Mucosa of descending colon (tissue), 3 donors: ENCODE measurements at regions not wholly inside any gene's neighbourhood (a gene's known extent, or its start where the extent isn't known, plus 50 kb on each side); places are given as distances from the start of the nearest gene placed in this dataset.
"Not testable (repeated sequence)": the region's sequence is repeated elsewhere in the genome, so short reads cannot be mapped to it uniquely, and the experiment has no call there.

Experiments
- ATAC-seq: fragments of 200-7000 bp; cut with Tn5 transposase; one replicate; pipeline ENCODE4 v1.9.1; 2020; ENCODE audit warnings: mild to moderate bottlenecking, moderate library complexity
- DNase-seq, 3 donors: peaks; one replicate each; pipeline ENCODE4 v3.0.0-alpha.2; 2020
- H3K36me3 ChIP-seq: fragments of 200-600 bp; one replicate; pipeline ENCODE4 v1.8.0; 2021; ENCODE audit warnings: low read depth, mild to moderate bottlenecking
- H3K4me1 ChIP-seq: fragments of 200-600 bp; one replicate; pipeline ENCODE4 v1.8.0; 2021; ENCODE audit warnings: low read depth, mild to moderate bottlenecking
- H3K4me3 ChIP-seq: fragments of 200-600 bp; one replicate; pipeline ENCODE4 v1.8.0; 2021; ENCODE audit warnings: mild to moderate bottlenecking
- H3K9me3 ChIP-seq: fragments of 200-600 bp; one replicate; pipeline ENCODE4 v1.8.0; 2021; ENCODE audit warnings: mild to moderate bottlenecking
- CTCF ChIP-seq: fragments of 200-600 bp; IDR thresholded peaks from one replicate; pipeline ENCODE4 v1.8.0; 2022; ENCODE audit warnings: antibody characterized with exemption, mild to moderate bottlenecking
- intact Hi-C, 2 donors: fragments of 100-400 bp; cut with DNase I in 1 of 2; cut with micrococcal nuclease in 1 of 2; formaldehyde crosslinking; loops; one replicate each; pipeline versions ENCODE4 v1.11.0 to v1.11.1; 2022; cut with DNase I, micrococcal nuclease
- donor health status: DM: no; HTN: no; CAD: no; lungs with moderate emphysema.
- donor health status: DM: no; HTN: no; CAD: no.
- donor health status: DM: no; HTN: yes; CAD: no.

GRCh38 chr1:79507770-79508169, 501.2 kb upstream of the ADGRL4 start:
- Histone ChIP-seq H3K36me3 (no peaks in the 10 kb centered on the region), H3K4me3 (no peak overlapping the region), H3K9me3 (no peaks in the 10 kb centered on the region), H3K4me1 (no peaks in the 10 kb centered on the region)
- intact Hi-C loops: no loop called here
- DNase-seq (no peak), ATAC-seq (no peak)
- TF ChIP-seq CTCF: no peak

GRCh38 chr1:79501153-79501552, 494.6 kb upstream of the ADGRL4 start:
- ATAC-seq: no peak
- Histone ChIP-seq H3K4me1 (no peaks in the 10 kb centered on the region), H3K4me3 (no peak overlapping the region), H3K9me3 (no peaks in the 10 kb centered on the region), H3K36me3 (no peaks in the 10 kb centered on the region)
- intact Hi-C loops: no loop called here
- TF ChIP-seq CTCF: no peak
- DNase-seq: no peak

DNA sequence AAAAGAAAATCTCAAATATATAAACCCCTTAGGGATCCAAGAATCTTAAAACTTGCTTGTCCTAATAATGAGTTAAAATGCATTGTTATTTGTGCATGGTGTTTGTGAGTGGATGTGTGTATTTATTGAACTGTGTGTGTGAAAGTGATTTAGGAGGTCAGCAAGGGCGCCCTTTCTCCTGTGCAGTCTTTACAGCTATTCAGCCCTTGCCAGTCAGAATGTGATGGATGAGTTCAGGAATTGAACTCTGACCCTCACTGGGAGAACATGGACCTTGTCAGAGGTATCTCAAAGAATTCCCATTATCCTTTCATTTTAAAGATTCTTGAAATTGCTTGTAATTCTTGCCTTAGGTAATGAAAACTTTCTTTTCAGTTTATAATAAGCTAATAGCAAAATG, 493.0 kb upstream of the ADGRL4 start:
- no peaks in the 10 kb centered on the region for H3K9me3 ChIP-seq
- no peaks in the 10 kb centered on the region for H3K36me3 ChIP-seq
- H3K4me3 ChIP-seq: no peak overlapping the region
- no peak for DNase-seq
- no peaks in the 10 kb centered on the region for H3K4me1 ChIP-seq
- intact Hi-C loops: no loop called here
- no peak for ATAC-seq
- TF ChIP-seq CTCF: no peak

DNA sequence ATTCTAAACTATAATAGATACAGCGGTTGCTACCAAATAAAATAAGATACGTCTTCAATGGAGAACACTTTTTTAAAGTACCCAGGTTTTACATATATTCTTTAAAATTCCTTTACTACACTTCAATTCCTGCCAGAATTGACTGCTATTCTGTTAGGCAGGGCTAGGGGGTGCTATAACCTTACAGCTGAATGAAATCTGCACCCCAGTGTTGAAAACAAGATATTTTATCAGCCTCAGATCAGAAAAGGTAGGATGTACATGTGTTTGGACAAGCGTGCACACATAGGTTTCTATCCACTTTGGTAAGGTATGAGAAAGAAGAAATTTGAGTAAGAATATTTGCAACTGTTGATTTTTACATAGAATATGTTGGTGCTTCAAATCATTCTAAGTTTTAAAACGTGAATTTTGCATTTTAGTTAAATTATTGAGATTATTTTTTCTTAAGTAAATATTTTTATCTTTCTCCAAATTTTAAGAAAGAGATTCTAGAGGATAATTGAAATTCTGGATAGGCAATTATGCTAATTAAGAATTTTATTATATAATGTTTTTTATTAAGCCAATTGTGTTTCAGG, 490.8 kb upstream of the ADGRL4 start:
- ATAC-seq: no peak
- peak in 1 of 3 donors; percentile 4 for DNase-seq
- intact Hi-C loops: no loop called here
- H3K4me3 ChIP-seq: no peak overlapping the region
- no peaks in the 10 kb centered on the region for H3K36me3 ChIP-seq
- no peaks in the 10 kb centered on the region for H3K9me3 ChIP-seq
- no peaks in the 10 kb centered on the region for H3K4me1 ChIP-seq
- peak; percentile 47 for TF ChIP-seq CTCF

- no peak for DNase-seq
- Histone ChIP-seq H3K4me1 (no peaks in the 10 kb centered on the region), H3K36me3 (no peaks in the 10 kb centered on the region), H3K4me3 (no peak overlapping the region), H3K9me3 (no peaks in the 10 kb centered on the region)
- no peak for TF ChIP-seq CTCF
- intact Hi-C loops: no loop called here
- no peak for ATAC-seq
Observed at GRCh38 chr1:79496129-79496528, 489.6 kb upstream of the ADGRL4 start.

DNA sequence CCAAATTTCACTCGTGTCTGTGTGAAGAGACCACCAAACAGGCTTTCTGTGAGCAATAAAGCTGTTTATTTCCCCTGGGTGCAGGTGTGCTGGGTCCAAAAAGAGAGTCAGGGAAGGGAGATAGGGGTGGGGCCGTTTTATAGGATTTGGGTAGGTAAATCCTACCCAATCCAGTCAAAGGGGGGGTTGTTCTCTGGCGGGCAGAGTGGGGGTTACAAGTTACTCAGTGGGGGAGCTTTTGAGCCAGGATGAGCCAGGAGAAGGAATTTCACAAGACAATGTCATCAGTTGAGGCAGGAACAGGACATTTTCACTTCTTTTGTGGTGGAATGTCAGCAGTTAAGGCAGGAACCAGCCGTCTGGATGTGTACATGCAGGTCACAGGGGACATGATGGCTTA, 487.2 kb upstream of the ADGRL4 start:
- ATAC-seq, H3K36me3 ChIP-seq, H3K4me3 ChIP-seq, H3K4me1 ChIP-seq, DNase-seq, intact Hi-C loops, H3K9me3 ChIP-seq: not testable (repeated sequence)

- H3K4me1 ChIP-seq, ATAC-seq, H3K9me3 ChIP-seq, H3K36me3 ChIP-seq, DNase-seq, intact Hi-C loops, H3K4me3 ChIP-seq: not testable (repeated sequence)
Observed at GRCh38 chr1:79488572-79489121, 482.1 kb upstream of the ADGRL4 start.
